Neural progenitor cell (in vitro differentiated cells): ENCODE measurements at regions not wholly inside any gene's neighbourhood (a gene's known extent, or its start where the extent isn't known, plus 50 kb on each side); places are given as distances from the start of the nearest gene placed in this dataset.
"Not testable (repeated sequence)": the region's sequence is repeated elsewhere in the genome, so short reads cannot be mapped to it uniquely, and the experiment has no call there.

Experiments used
- DNase-seq: peaks from one replicate; pipeline ENCODE4 v3.0.0-alpha.2; 2016; ENCODE audit warnings: low spot score
- H2AFZ ChIP-seq: fragments of 200-600 bp; sonication (generic); replicated peaks from 2 replicates; pipeline ENCODE4 v1.6.1; 2016; ENCODE audit warnings: antibody characterized with exemption
- H3F3A ChIP-seq: fragments of 200-600 bp; sonication (generic); 2 replicates; pipeline ENCODE4 v1.6.1; 2016; ENCODE audit warnings: antibody characterized with exemption, low read depth
- H3K27ac ChIP-seq: fragments of 200-600 bp; sonication (generic); 2 replicates; pipeline ENCODE4 v1.5.1; 2016; ENCODE audit warnings: mild to moderate bottlenecking
- H3K27me3 ChIP-seq: fragments of 200-600 bp; sonication (generic); 2 replicates; pipeline ENCODE4 v1.6.1; 2016; ENCODE audit warnings: mild to moderate bottlenecking, moderate library complexity
- H3K36me3 ChIP-seq: fragments of 200-600 bp; sonication (generic); 2 replicates; pipeline ENCODE4 v1.5.1; 2016
- H3K4me1 ChIP-seq: fragments of 200-600 bp; sonication (generic); 2 replicates; pipeline ENCODE4 v1.6.1; 2016; ENCODE audit warnings: mixed run types
- H3K4me2 ChIP-seq: fragments of 200-600 bp; sonication (generic); 2 replicates; pipeline ENCODE4 v1.6.1; 2016
- H3K4me3 ChIP-seq: fragments of 200-600 bp; sonication (generic); 2 replicates; pipeline ENCODE4 v1.5.1; 2016
- H3K79me2 ChIP-seq: fragments of 200-600 bp; sonication (generic); 2 replicates; pipeline ENCODE4 v1.6.1; 2016; ENCODE audit warnings: low read depth
- H3K9ac ChIP-seq: fragments of 200-600 bp; sonication (generic); 2 replicates; pipeline ENCODE4 v1.6.1; 2016
- H3K9me3 ChIP-seq: fragments of 200-600 bp; sonication (generic); 2 replicates; pipeline ENCODE4 v1.5.1; 2016; ENCODE audit warnings: low read depth
- H4K20me1 ChIP-seq: fragments of 200-600 bp; sonication (generic); 2 replicates; pipeline ENCODE4 v1.6.1; 2016; ENCODE audit warnings: low read depth
- H3K27ac Mint-ChIP-seq: 3 replicates; pipeline ENCODE4 v1.8.0; 2021; ENCODE audit warnings: mixed read lengths
- H3K27me3 Mint-ChIP-seq: 2 replicates; pipeline ENCODE4 v1.8.0; 2022; ENCODE audit warnings: low read depth, mild to moderate bottlenecking, inconsistent platforms, moderate library complexity, mixed read lengths; ENCODE audit not compliant: insufficient read depth
- H3K36me3 Mint-ChIP-seq: 3 replicates; pipeline ENCODE4 v1.8.0; 2021; ENCODE audit warnings: mixed read lengths
- H3K4me1 Mint-ChIP-seq: 3 replicates; pipeline ENCODE4 v1.8.0; 2021; ENCODE audit warnings: mixed read lengths
- H3K4me3 Mint-ChIP-seq: 3 replicates; pipeline ENCODE4 v1.8.0; 2021; ENCODE audit warnings: mild to moderate bottlenecking, moderate library complexity, mixed read lengths
- H3K9me3 Mint-ChIP-seq: 3 replicates; pipeline ENCODE4 v1.8.0; 2020; ENCODE audit warnings: mixed read lengths
- CTCF ChIP-seq: fragments of 200-600 bp; sonication (generic); IDR thresholded peaks from 2 replicates; pipeline ENCODE4 v1.5.1; 2017; ENCODE audit warnings: antibody characterized with exemption, mild to moderate bottlenecking
- EZH2 ChIP-seq: fragments of 200-600 bp; sonication (generic); IDR thresholded peaks from 2 replicates; pipeline ENCODE4 v1.6.1; 2017; ENCODE audit warnings: antibody characterized with exemption, mild to moderate bottlenecking, moderate library complexity
- EZH2phosphoT487 ChIP-seq: fragments of 200-600 bp; sonication (generic); IDR thresholded peaks from 2 replicates; pipeline ENCODE4 v1.6.1; 2017; ENCODE audit warnings: antibody characterized with exemption

GRCh38 chr6:110541701-110542309, 65.4 kb upstream of the SLC22A16 start:
- H3K4me3 ChIP-seq, result no peak overlapping the region
- no peaks in the 10 kb centered on the region for H3K79me2 ChIP-seq
- peak overlapping the region; percentile 30 for H2AFZ ChIP-seq
- no peak overlapping the region for H3K4me2 ChIP-seq
- no peaks in the 10 kb centered on the region for H3F3A ChIP-seq
- no peaks in the 10 kb centered on the region for H3K36me3 ChIP-seq
- H4K20me1 ChIP-seq, result no peaks in the 10 kb centered on the region
- peaks cover 10% of the 10 kb centered on the region for H3K27me3 Mint-ChIP-seq
- H3K27ac Mint-ChIP-seq, result no peak overlapping the region
- no peaks in the 10 kb centered on the region for H3K27me3 ChIP-seq
- no peak for DNase-seq
- H3K4me1 Mint-ChIP-seq, result peaks cover 12% of the 10 kb centered on the region
- no peak for TF ChIP-seq CTCF
- no peak for TF ChIP-seq EZH2phosphoT487
- no peak for TF ChIP-seq EZH2
- no peaks in the 10 kb centered on the region for H3K4me1 ChIP-seq
- no peaks in the 10 kb centered on the region for H3K9me3 ChIP-seq
- no peaks in the 10 kb centered on the region for H3K36me3 Mint-ChIP-seq
- H3K27ac ChIP-seq, result no peak overlapping the region
- H3K9me3 Mint-ChIP-seq, result peaks cover 19% of the 10 kb centered on the region
- H3K4me3 Mint-ChIP-seq, result no peak overlapping the region
- no peak overlapping the region for H3K9ac ChIP-seq

GRCh38 chr6:110539277-110540019, 63.0 kb upstream of the SLC22A16 start:
- not testable (repeated sequence) for H3F3A ChIP-seq, H3K9ac ChIP-seq, H3K27ac Mint-ChIP-seq, H3K27me3 ChIP-seq, H3K4me3 ChIP-seq, H3K4me3 Mint-ChIP-seq, H3K36me3 ChIP-seq, H3K4me2 ChIP-seq, H3K27me3 Mint-ChIP-seq, H3K36me3 Mint-ChIP-seq, H3K79me2 ChIP-seq, H3K9me3 ChIP-seq, H3K4me1 ChIP-seq, H4K20me1 ChIP-seq, H3K27ac ChIP-seq, DNase-seq, H2AFZ ChIP-seq
- H3K9me3 Mint-ChIP-seq, result peaks cover 15% of the 10 kb centered on the region
- peaks cover 13% of the 10 kb centered on the region for H3K4me1 Mint-ChIP-seq

GRCh38 chr6:110538416-110539160, 62.2 kb upstream of the SLC22A16 start:
- no peak overlapping the region for H3K9ac ChIP-seq
- no peak overlapping the region for H3K4me2 ChIP-seq
- H3K36me3 ChIP-seq, result no peaks in the 10 kb centered on the region
- H3K27ac ChIP-seq, result no peak overlapping the region
- no peaks in the 10 kb centered on the region for H3K79me2 ChIP-seq
- no peaks in the 10 kb centered on the region for H3K27me3 ChIP-seq
- H2AFZ ChIP-seq, result no peak overlapping the region
- no peak for DNase-seq
- H3K9me3 ChIP-seq, result no peaks in the 10 kb centered on the region
- TF ChIP-seq EZH2 (no peak), CTCF (no peak), EZH2phosphoT487 (no peak)
- peaks cover 13% of the 10 kb centered on the region for H3K4me1 Mint-ChIP-seq
- no peaks in the 10 kb centered on the region for H4K20me1 ChIP-seq
- H3K27me3 Mint-ChIP-seq, result peaks cover 5% of the 10 kb centered on the region
- H3F3A ChIP-seq, result no peaks in the 10 kb centered on the region
- peaks cover 15% of the 10 kb centered on the region for H3K9me3 Mint-ChIP-seq
- H3K4me3 Mint-ChIP-seq, result no peak overlapping the region
- no peak overlapping the region for H3K27ac Mint-ChIP-seq
- H3K4me3 ChIP-seq, result no peak overlapping the region
- no peaks in the 10 kb centered on the region for H3K36me3 Mint-ChIP-seq
- H3K4me1 ChIP-seq, result no peaks in the 10 kb centered on the region
